SJCRH30 (cell line): ENCODE measurements at regions not wholly inside any gene's neighbourhood (a gene's known extent, or its start where the extent isn't known, plus 50 kb on each side); places are given as distances from the start of the nearest gene placed in this dataset.
A peak's percentile ranks its signal among the peaks of the same experiment; 100 is the strongest.

Experiments used
- DNase-seq, 2 experiments: peaks; one replicate each; pipeline ENCODE4 v3.0.0-alpha.2; 2015 to 2020
- H3K27ac ChIP-seq: fragments of 250-450 bp; sonication (Bioruptor Pico); 2 replicates; pipeline ENCODE4 v1.5.1; 2020; ENCODE audit warnings: mild to moderate bottlenecking, moderate library complexity
- H3K27me3 ChIP-seq: fragments of 250-450 bp; sonication (Bioruptor Pico); 2 replicates; pipeline ENCODE4 v1.5.1; 2020; ENCODE audit warnings: mild to moderate bottlenecking, moderate library complexity
- H3K36me3 ChIP-seq: fragments of 250-450 bp; sonication (Bioruptor Pico); 2 replicates; pipeline ENCODE4 v1.5.1; 2020; ENCODE audit warnings: mild to moderate bottlenecking, moderate library complexity
- H3K4me1 ChIP-seq: fragments of 250-450 bp; sonication (Bioruptor Pico); 2 replicates; pipeline ENCODE4 v1.5.1; 2020; ENCODE audit warnings: mild to moderate bottlenecking, moderate library complexity
- H3K4me3 ChIP-seq: fragments of 250-450 bp; sonication (Bioruptor Pico); 2 replicates; pipeline ENCODE4 v1.5.1; 2020; ENCODE audit warnings: mild to moderate bottlenecking, moderate library complexity
- H3K9me3 ChIP-seq: fragments of 250-450 bp; sonication (Bioruptor Pico); replicated peaks from 2 replicates; pipeline ENCODE4 v1.5.1; 2020; ENCODE audit warnings: mild to moderate bottlenecking, moderate library complexity

DNA sequence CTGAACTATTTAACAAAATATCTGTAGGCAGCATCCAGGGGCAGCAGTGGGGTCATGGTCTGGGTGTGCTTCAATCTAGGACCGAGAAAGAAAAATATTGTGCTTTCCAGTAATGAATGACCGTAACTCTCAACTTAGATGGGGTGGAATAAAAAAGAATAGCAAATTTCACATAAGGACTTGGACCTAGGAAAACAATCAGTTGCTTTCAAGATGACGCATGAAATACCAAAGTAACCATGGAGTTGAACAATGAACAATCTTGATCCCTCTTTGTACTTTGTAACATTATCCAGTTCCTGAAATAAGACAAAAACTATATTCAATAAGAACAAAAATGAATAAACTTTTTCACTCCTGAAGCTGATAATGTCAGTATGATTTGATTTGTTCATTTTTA, 167.1 kb downstream of the C7orf25 start:
- Histone ChIP-seq H3K4me3 (no peak overlapping the region), H3K27ac (no peak overlapping the region), H3K36me3 (no peaks in the 10 kb centered on the region), H3K9me3 (no peaks in the 10 kb centered on the region), H3K27me3 (no peaks in the 10 kb centered on the region), H3K4me1 (no peaks in the 10 kb centered on the region)
- no peak for DNase-seq

DNA sequence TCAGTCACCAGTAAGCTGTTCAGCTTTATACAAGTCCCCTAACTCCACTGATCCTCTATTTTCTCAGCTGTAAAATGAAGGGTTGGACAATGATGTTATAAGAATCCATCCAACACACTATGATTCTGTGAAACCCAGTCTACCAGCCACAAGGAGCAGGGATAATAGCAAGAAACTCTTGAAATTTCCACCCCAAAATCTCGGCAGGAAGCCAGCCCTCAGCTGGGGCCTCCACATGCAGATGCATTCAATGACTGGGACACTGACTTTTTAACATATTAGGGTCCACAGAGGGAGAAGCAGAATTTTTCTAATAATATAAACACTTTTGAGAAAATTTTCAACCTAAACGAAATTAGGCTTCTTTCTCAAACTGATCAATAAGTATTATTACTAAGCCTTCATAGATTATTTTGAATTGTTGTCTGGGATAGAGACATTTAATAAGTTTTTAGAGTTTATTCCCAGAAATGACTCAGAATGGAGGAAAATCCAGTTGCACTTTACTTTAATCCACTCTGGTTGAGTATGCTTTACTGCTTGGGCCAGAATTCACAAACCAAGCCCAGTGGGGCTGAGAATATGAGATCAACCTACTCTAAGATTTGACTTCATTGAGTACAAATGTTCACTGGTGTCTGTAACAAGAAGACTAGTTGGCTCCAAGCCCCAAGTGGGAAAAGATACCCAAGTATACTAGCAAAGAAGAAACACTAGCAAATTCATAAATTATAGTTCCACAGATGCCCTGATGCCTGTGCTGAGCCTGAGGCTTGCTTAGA, 168.6 kb downstream of the C7orf25 start:
- Histone ChIP-seq H3K27ac (no peak overlapping the region), H3K4me1 (no peaks in the 10 kb centered on the region), H3K27me3 (no peaks in the 10 kb centered on the region), H3K9me3 (no peaks in the 10 kb centered on the region), H3K4me3 (no peak overlapping the region), H3K36me3 (no peaks in the 10 kb centered on the region)
- DNase-seq = no peak

DNA sequence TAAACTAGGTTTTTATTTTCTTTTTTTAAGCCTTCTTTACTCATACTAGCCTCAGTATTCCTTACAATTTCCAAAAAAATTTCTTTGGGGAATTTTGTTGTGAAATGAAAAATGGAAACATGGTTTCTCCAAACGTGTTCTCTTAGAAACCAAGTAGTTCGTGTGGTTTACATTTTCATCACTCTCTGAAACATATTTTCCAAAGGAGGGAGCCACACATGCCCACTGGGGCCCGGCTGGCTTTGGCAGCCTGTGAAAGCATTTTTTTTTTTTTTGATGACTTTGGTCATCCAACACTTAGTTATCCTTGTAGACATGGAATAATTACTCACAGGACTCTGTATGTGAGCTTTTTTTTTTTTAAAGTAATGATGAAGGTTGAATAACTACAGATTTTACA, 169.6 kb downstream of the C7orf25 start:
- Histone ChIP-seq H3K27me3 (no peaks in the 10 kb centered on the region), H3K9me3 (no peaks in the 10 kb centered on the region), H3K4me3 (no peak overlapping the region), H3K36me3 (no peaks in the 10 kb centered on the region), H3K27ac (no peak overlapping the region), H3K4me1 (no peaks in the 10 kb centered on the region)
- no peak for DNase-seq

DNA sequence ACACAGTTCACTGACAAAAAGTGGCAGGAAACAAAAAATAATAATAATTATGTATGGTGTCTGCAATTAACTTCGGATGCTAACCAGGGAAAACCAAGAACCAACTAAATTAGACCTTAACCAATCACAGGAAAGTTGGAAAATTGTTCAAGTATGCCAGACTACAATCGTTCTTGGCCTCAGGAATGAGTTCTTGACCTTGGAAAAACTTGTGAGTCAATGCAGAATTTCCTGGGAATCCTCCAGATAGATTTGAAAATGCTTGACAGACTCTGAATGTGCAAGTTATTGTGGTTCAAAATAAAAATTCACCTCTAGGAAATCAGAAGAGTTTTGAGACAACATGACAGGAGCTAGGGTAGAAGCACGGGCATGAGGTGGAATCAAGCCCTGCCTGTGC, 171.5 kb downstream of the C7orf25 start:
- Histone ChIP-seq H3K36me3 (no peaks in the 10 kb centered on the region), H3K4me1 (no peaks in the 10 kb centered on the region), H3K9me3 (no peaks in the 10 kb centered on the region), H3K27me3 (no peaks in the 10 kb centered on the region), H3K27ac (no peak overlapping the region), H3K4me3 (no peak overlapping the region)
- DNase-seq = no peak

DNA sequence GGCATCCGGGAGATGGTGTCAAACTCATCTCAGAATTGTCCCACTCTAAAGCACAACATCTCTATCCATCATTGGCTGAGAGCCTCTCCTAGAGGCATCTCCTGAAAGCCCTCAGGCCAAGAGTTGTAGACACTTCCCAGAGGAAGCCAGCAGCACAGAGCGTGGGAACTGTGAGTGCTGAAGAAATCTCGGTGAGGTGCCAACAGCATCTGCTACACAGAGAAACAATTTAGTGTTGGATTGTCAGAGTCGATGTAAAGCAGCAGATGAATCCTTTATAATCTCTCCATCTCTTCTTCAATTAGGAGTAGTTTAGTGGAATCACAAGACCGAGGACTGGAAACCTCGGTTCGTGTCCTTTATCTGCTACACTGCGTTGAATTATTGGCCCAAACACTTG, 172.2 kb downstream of the C7orf25 start:
- no peaks in the 10 kb centered on the region for H3K36me3 ChIP-seq
- H3K27me3 ChIP-seq = no peaks in the 10 kb centered on the region
- no peak for DNase-seq
- no peak overlapping the region for H3K27ac ChIP-seq
- H3K9me3 ChIP-seq = no peaks in the 10 kb centered on the region
- H3K4me3 ChIP-seq = no peak overlapping the region
- no peaks in the 10 kb centered on the region for H3K4me1 ChIP-seq

DNA sequence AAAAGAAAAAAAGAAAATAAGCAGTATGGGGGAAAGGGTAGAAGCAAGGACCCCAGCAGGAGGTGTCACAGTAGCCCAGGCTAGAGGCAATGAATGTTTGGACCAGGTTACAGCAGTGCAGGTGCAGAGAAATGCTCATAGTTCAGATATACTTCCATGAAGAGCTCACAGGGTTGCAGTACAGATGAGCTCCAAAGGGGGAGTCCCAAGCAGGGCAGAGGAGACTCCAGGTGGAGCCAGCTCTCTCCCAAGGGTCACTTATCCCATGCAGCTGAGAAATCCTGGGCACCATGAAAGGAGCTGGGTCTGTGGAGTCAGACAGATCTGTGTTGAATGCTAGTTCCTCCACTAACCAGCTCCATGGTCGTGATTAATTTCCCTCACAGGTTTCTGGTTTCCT, 174.9 kb downstream of the C7orf25 start:
- Histone ChIP-seq H3K36me3 (no peaks in the 10 kb centered on the region), H3K4me3 (no peak overlapping the region), H3K27ac (no peak overlapping the region), H3K27me3 (no peaks in the 10 kb centered on the region), H3K9me3 (no peaks in the 10 kb centered on the region), H3K4me1 (no peaks in the 10 kb centered on the region)
- no peak for DNase-seq

DNA sequence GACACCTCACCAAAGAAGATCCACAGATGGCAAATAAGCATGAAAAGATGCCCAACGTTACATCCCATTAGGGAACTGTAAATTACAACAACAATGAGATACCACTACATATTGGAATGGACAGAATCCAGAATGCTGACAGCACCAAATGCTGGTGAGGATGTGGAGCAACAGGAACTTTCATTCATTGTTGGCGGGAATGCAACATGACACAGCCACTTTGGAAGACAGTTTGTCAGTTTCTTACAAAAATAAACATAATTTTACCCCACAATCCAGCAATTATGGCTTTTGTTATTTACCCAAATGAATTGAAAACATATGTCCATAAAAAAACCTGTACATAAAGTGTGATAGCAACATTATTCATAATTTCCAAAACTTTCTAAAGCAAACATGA, 176.8 kb downstream of the C7orf25 start:
- H3K4me1 ChIP-seq = no peaks in the 10 kb centered on the region
- no peak overlapping the region for H3K27ac ChIP-seq
- H3K27me3 ChIP-seq = no peaks in the 10 kb centered on the region
- H3K36me3 ChIP-seq = no peaks in the 10 kb centered on the region
- DNase-seq = no peak
- H3K9me3 ChIP-seq = no peaks in the 10 kb centered on the region
- H3K4me3 ChIP-seq = no peak overlapping the region

DNA sequence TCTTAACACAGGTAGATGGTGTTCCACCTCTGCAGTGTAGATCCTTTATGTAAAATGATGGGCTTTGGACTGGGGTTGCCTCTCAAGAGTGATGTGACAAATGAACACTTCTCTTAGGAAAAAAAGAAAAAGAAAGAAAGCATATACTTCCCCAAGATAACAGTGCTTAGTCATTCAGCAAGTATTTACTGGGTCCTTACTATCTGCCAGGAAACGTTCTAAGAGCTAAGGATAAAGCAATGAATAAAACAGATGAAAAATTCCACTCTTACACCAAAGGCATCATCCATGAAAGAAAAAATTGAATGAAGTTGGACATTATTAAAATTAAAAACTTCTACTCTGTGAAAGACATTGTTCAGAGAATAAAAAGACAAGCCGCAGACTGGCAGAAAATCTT, 177.3 kb downstream of the C7orf25 start:
- no peaks in the 10 kb centered on the region for H3K4me1 ChIP-seq
- no peaks in the 10 kb centered on the region for H3K9me3 ChIP-seq
- no peak overlapping the region for H3K4me3 ChIP-seq
- H3K27ac ChIP-seq = no peak overlapping the region
- no peaks in the 10 kb centered on the region for H3K27me3 ChIP-seq
- DNase-seq = no peak
- H3K36me3 ChIP-seq = no peaks in the 10 kb centered on the region

DNA sequence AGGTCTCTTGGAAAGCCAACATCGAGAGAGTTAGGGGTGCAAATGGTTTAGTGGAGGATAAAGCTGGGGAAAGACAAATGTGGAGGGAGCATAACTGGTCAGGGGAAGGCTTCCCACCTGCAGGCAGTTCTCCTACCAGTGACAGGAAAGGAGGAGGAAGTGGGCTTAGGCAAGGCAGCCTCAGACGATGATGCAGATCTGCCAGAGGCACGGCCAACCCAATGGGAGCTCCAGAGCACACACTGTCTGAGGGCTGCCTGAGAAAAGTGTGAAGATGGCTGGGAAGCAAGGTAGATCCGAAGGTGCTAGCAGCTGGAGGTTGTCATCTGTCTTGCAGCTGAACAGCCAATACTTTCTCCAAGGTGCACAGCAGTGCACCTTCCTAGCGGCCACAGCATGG, 178.8 kb downstream of the C7orf25 start:
- no peak overlapping the region for H3K27ac ChIP-seq
- no peak overlapping the region for H3K4me3 ChIP-seq
- H3K9me3 ChIP-seq = no peaks in the 10 kb centered on the region
- H3K36me3 ChIP-seq = no peaks in the 10 kb centered on the region
- no peaks in the 10 kb centered on the region for H3K27me3 ChIP-seq
- H3K4me1 ChIP-seq = no peaks in the 10 kb centered on the region
- DNase-seq = no peak

DNA sequence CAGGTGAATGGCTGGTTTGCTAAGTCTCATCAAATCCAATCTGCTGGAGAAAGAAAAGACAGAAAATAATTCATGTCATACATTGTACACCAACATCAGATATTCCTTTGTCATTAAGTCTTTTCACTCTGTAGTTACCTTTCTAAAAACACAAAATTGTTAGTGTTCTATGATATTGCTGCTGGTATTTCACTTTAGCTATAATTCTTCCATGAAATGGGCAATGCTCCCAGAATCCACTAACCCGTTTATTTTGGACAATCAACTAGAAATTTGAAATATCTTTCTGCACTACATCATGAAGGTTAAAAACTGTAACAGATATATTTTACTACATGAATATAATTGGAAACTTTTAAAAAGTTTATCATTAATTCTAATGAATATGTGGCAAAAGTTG, 181.3 kb downstream of the C7orf25 start:
- no peaks in the 10 kb centered on the region for H3K36me3 ChIP-seq
- no peaks in the 10 kb centered on the region for H3K4me1 ChIP-seq
- no peak overlapping the region for H3K4me3 ChIP-seq
- H3K9me3 ChIP-seq = no peaks in the 10 kb centered on the region
- no peak for DNase-seq
- H3K27ac ChIP-seq = no peak overlapping the region
- no peaks in the 10 kb centered on the region for H3K27me3 ChIP-seq

DNA sequence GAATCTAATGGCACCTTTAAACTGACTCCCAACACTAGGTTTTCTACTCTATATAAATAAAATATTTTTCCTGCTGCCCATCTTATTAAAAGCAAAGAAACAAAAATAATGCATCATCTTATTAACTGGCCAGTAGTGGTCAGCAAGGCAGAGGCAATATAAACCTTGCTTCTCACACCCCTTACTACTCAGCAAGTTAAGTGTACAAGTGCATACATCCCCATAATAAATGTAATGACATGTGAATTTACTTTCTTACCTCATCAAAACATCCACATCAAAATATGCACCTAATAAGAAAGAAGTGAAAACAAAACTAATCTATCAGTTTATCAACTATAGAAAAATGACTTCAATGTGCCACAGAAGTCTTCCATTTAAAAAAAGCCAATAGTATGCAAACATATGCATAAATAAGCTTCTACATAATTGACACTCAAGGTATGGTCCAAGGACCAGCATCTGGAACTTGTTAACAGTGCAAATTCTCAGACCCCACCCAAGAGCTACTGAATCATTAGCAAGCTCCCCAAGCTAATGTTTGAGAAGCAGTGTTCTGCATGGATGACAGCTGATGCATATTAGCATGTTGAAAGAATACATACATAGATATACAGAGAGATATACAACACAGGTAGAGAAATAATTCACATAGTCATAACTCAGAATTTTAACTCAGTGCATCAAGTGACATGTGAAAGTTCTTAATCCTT, 182.7 kb downstream of the C7orf25 start:
- no peak overlapping the region for H3K27ac ChIP-seq

DNA sequence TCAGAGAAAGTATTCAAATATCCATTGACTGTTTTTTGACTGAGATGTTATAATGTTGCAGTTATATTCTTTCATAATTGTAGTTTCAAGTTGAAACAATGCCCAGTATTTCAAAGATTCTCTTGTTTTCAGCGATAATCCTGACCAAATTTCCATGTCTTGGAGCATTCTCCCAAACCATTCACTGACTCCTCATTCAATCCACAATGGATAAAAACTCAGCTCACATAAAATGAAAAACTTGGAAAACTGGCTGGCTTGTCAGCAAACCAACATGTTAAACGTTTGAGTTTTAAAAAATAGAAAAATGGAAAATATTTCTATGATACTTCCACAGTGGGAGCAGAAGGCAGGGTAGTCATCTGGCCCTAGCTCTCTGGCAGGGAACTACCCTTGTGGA, 184.4 kb downstream of the C7orf25 start:
- H3K9me3 ChIP-seq = no peaks in the 10 kb centered on the region

More for the DNA sequence above, 182.7 kb downstream of the C7orf25 start:
- H3K4me3 ChIP-seq = no peak overlapping the region
- H3K9me3 ChIP-seq = no peaks in the 10 kb centered on the region
- no peaks in the 10 kb centered on the region for H3K36me3 ChIP-seq
- H3K4me1 ChIP-seq = no peaks in the 10 kb centered on the region
- H3K27me3 ChIP-seq = no peaks in the 10 kb centered on the region
- DNase-seq = no peak

DNA sequence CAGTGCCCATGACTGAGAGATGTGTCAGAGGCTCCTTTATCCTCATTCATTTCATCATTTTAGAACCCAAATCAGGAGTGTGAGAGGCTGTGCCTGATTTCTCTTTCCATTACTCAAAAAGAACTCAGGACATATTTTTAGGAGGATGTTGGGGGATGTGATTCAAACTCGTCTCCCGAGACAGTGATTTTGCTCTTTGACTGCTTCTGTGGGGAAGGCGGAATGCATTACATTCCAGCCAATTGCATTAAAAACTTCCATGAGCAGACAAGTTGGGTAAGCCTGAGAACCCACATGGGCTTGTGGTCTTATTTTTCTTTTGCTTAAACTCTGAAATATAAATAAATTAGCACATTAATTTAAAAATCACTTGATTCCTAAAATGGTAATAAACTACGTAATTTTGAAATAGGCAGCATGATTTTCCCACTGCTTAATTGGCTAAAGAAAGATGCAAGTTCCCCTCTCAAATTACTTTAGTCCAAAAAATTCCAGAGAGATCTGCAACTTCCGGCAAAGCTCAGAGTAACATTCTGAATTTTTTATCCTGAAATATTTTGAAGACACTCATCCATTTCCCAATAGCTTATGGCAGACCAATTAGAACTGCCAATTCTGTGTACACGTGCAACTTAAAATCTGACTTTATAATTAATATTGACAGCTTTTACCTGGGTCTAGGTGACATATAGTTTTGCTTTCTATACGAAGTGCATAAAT, 185.6 kb downstream of the C7orf25 start:
- Histone ChIP-seq H3K27ac (no peak overlapping the region), H3K4me3 (no peak overlapping the region), H3K9me3 (no peaks in the 10 kb centered on the region), H3K4me1 (peaks cover 7% of the 10 kb centered on the region; the same call in 1 of the 2 replicates), H3K27me3 (no peaks in the 10 kb centered on the region), H3K36me3 (no peaks in the 10 kb centered on the region)
- no peak for DNase-seq

More for the DNA sequence above, 184.4 kb downstream of the C7orf25 start:
- no peak overlapping the region for H3K27ac ChIP-seq
- no peaks in the 10 kb centered on the region for H3K27me3 ChIP-seq
- H3K4me3 ChIP-seq = no peak overlapping the region
- H3K36me3 ChIP-seq = no peaks in the 10 kb centered on the region
- DNase-seq = no peak
- peaks cover 6% of the 10 kb centered on the region; the same call in 1 of the 2 replicates for H3K4me1 ChIP-seq

DNA sequence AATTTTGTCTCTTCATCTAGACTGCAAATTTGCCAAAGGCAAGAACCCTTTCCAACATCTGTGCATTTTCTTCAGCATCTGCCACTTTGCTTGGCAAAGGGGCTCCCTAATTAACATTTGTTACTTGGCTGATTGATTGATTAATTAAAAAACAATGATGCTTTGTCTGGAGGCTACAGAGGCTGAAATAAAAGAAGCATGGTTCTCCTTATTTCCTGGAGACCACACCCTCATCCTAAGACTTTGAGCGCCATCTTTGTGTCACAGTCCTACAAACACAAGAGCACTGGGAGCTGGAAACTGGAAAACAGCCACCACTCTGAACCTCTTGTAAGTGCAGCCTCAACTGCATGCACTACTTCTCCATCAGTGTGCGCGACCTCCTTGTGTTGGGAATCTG, 189.2 kb downstream of the C7orf25 start:
- Histone ChIP-seq H3K9me3 (no peaks in the 10 kb centered on the region), H3K27me3 (no peaks in the 10 kb centered on the region), H3K4me1 (peaks cover 13% of the 10 kb centered on the region), H3K4me3 (no peak overlapping the region), H3K27ac (peak overlapping the region; percentile 14; the same call in 1 of the 2 replicates), H3K36me3 (no peaks in the 10 kb centered on the region)
- DNase-seq = peak; percentile 30 to 52

DNA sequence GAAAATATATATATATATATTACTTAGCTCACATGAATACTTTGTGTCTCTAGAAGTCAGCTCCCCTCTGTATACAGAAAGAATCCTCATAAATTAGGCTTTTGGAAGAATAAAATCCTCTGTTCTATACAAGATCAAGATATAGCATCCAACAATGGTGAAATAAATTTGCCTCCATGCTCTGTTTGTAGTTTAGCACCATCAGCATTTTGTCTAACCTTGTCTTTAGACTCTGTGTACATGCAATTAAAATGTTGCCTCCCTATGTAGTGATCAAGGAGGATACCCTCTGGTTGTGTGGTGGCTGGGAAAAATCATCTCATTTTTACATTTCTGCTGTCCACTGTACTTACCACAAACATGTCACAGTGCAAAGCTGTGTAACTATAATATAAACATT, 189.7 kb downstream of the C7orf25 start:
- H3K36me3 ChIP-seq = no peaks in the 10 kb centered on the region
- DNase-seq = no peak
- peaks cover 13% of the 10 kb centered on the region for H3K4me1 ChIP-seq
- no peaks in the 10 kb centered on the region for H3K27me3 ChIP-seq
- no peak overlapping the region for H3K27ac ChIP-seq
- H3K4me3 ChIP-seq = no peak overlapping the region
- H3K9me3 ChIP-seq = no peaks in the 10 kb centered on the region
